Activated CD4-positive, CD25-positive, alpha-beta regulatory T cell (primary cell): ENCODE measurements at regions not wholly inside any gene's neighbourhood (a gene's known extent, or its start where the extent isn't known, plus 50 kb on each side); places are given as distances from the start of the nearest gene placed in this dataset.

Experiments
- DNase-seq, 4 experiments: peaks; one replicate each; lab custom pipeline; 2025; lab: John Stamatoyannopoulos, UW

DNA sequence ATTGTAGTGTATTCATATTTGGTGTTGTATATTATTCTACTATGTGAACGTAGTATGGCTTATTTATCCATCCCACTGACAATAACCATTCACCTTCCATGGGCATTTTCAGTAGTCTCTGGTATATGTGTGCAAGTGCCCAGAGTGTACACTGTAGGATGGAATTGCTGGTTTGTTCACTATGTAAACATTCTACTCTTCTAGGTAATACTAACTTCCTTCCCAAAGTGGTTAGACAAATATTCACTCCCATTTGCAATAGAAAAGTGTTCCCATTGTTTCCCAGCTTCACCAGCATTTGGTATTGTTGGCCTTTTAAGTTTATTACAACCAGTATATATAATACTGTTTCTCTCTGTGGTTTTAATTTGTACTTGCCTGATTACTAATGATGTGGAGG, 153.7 kb downstream of the C7orf25 start:
- DNase-seq, result no peak

DNA sequence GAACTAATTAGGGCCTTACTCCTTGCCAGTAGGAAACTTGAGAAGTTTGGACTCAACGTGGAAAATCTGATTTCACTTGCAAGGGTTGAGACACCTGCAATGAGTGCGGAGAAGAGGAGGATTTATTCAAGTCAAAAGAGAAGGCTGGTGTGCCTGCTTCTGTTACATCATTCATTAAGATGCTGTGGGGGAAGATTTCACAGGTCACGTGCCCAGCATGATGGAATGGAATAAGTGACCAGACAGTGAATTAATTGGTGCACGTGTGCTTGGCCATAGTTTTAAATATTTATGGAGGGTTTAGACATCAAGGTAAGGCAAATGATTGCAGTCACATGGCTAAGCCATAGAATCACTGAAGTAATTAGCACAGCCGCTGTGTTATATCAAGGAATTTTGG, 155.0 kb downstream of the C7orf25 start:
- no peak for DNase-seq

DNA sequence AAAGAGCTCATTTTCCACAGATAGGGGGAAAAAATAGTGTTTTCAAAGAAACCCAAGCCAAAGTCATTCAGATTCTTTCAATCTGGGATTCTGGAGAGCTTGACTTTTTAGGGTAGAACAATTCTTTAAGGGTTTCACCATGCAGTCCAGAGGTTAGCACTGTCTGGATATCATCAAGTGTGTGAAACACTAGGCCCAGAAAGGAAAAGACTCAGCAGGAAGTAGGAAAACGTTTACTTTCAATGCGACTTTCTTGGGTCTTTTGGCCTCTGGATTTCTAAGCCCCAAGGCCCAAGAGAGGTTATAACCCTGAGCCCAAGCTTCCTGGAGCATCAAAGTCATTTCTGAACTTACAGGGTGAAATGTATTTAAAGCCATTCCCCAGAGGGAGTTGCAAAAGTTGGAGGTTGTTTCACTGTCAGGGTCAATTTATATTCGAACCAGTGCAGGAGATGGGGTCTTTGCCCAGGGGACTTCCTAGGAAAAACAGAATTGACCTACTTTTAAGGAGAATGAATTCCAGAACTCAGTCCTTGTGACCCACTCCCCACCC, 158.0 kb downstream of the C7orf25 start:
- no peak for DNase-seq

DNA sequence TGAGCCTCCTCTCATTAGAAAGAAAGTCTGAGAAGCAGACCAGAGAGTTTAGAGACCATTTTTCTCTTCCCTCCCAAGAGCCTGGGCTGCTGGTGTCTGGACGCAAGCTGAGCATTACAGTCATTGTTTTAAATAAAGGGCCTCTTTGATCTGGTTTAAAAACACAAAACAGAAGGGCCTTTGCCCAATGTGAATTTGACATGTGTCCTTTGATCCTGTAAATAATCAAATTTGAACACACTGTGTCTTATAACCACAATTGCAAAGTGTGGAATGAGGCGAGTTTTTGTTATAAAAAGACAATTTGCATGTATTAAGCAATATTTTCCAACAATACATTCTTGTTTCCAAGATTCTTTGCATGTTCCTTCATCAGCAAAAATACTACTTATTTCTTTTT, 158.5 kb downstream of the C7orf25 start:
- no peak for DNase-seq

DNA sequence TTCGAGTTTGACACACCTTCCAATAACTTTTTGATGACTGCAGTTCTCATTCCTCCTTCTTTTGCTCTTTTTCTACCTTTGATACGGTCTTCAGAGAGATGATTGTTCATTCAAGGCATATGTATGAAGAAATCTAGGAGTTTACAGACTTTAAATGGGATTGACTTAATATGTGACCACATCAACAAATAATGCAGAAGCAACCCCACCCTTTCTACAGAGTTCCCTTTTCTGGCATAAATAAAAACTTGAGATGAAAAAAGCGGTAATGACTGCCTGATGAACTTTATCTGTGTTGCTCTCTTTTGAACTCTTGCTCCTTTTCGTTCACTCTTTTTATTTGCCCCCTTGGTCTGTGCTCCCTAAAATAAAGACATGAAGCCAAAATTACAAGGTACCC, 161.7 kb downstream of the C7orf25 start:
- no peak for DNase-seq

DNA sequence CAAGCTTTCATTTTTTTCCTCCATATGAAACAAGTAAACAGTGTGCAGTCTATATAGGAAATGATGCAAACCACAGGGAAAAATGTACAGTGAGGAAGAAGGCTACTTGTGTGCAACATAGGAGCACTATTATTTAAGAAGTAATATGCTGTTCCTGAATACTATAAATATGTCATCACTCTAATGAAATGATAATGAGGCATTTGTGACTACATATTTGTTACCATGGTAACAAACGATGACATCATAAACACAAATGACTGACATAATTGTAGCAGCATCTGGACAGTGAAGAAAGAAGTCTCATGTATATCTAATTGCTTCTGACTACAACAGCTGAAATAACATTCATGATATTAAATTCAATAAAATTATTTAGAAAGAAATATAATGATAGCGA, 164.8 kb downstream of the C7orf25 start:
- no peak for DNase-seq

DNA sequence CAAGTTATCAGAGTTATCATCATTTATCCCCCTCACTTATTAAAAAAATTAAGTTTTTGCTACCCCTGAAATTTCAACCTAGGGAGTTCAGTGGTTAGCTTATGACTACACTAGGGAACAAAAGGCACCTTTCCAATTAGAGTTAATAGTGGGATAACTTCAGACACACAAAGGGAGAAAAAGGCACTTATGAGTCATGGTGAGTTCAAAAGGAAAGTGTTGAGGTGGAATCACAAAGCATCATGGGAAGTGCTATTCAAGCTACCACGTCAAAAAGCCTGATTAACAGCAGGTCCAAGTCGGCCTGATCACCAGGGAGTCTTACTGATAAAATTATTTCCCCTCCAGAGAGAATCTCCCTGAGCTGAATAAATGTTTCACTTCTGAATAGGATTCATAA, 165.7 kb downstream of the C7orf25 start:
- no peak for DNase-seq

DNA sequence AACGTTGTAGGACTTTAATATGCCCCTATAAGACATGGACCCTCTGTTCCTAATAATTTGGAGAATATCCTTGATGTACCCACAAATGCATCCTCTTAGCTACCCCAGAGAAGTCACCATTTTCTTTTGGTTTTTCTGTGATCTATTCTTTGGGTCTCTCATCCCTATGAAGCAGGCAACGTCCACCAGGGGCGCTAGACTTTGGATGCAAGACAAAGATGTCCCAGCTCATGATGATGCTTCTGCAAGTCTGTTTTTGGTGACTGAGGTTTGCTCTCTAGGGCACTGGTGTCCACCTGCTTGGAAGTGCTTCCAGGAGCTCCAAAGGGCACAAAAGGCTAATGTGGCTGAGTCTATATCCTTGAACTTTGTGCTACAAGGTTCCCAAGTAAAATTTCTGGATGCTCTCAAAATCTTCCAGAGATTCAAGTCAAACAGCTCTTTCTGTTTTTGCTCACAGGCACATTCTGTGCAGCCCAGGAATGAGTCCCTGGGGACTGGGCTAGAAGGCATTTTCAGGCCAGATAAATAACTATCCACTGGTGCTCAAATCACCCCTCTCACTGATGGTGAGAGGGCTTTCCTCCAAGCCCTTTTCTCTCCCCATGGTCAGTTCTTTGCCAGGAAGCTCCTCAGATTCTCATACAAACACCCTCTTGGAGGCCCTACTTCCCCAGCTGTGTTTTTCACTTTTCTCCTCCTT, 166.4 kb downstream of the C7orf25 start:
- DNase-seq, result peak in 1 of 4 experiments; percentile 7

DNA sequence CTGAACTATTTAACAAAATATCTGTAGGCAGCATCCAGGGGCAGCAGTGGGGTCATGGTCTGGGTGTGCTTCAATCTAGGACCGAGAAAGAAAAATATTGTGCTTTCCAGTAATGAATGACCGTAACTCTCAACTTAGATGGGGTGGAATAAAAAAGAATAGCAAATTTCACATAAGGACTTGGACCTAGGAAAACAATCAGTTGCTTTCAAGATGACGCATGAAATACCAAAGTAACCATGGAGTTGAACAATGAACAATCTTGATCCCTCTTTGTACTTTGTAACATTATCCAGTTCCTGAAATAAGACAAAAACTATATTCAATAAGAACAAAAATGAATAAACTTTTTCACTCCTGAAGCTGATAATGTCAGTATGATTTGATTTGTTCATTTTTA, 167.1 kb downstream of the C7orf25 start:
- no peak for DNase-seq

DNA sequence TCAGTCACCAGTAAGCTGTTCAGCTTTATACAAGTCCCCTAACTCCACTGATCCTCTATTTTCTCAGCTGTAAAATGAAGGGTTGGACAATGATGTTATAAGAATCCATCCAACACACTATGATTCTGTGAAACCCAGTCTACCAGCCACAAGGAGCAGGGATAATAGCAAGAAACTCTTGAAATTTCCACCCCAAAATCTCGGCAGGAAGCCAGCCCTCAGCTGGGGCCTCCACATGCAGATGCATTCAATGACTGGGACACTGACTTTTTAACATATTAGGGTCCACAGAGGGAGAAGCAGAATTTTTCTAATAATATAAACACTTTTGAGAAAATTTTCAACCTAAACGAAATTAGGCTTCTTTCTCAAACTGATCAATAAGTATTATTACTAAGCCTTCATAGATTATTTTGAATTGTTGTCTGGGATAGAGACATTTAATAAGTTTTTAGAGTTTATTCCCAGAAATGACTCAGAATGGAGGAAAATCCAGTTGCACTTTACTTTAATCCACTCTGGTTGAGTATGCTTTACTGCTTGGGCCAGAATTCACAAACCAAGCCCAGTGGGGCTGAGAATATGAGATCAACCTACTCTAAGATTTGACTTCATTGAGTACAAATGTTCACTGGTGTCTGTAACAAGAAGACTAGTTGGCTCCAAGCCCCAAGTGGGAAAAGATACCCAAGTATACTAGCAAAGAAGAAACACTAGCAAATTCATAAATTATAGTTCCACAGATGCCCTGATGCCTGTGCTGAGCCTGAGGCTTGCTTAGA, 168.6 kb downstream of the C7orf25 start:
- DNase-seq, result no peak

DNA sequence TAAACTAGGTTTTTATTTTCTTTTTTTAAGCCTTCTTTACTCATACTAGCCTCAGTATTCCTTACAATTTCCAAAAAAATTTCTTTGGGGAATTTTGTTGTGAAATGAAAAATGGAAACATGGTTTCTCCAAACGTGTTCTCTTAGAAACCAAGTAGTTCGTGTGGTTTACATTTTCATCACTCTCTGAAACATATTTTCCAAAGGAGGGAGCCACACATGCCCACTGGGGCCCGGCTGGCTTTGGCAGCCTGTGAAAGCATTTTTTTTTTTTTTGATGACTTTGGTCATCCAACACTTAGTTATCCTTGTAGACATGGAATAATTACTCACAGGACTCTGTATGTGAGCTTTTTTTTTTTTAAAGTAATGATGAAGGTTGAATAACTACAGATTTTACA, 169.6 kb downstream of the C7orf25 start:
- DNase-seq, result no peak

DNA sequence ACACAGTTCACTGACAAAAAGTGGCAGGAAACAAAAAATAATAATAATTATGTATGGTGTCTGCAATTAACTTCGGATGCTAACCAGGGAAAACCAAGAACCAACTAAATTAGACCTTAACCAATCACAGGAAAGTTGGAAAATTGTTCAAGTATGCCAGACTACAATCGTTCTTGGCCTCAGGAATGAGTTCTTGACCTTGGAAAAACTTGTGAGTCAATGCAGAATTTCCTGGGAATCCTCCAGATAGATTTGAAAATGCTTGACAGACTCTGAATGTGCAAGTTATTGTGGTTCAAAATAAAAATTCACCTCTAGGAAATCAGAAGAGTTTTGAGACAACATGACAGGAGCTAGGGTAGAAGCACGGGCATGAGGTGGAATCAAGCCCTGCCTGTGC, 171.5 kb downstream of the C7orf25 start:
- no peak for DNase-seq

DNA sequence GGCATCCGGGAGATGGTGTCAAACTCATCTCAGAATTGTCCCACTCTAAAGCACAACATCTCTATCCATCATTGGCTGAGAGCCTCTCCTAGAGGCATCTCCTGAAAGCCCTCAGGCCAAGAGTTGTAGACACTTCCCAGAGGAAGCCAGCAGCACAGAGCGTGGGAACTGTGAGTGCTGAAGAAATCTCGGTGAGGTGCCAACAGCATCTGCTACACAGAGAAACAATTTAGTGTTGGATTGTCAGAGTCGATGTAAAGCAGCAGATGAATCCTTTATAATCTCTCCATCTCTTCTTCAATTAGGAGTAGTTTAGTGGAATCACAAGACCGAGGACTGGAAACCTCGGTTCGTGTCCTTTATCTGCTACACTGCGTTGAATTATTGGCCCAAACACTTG, 172.2 kb downstream of the C7orf25 start:
- DNase-seq, result no peak

DNA sequence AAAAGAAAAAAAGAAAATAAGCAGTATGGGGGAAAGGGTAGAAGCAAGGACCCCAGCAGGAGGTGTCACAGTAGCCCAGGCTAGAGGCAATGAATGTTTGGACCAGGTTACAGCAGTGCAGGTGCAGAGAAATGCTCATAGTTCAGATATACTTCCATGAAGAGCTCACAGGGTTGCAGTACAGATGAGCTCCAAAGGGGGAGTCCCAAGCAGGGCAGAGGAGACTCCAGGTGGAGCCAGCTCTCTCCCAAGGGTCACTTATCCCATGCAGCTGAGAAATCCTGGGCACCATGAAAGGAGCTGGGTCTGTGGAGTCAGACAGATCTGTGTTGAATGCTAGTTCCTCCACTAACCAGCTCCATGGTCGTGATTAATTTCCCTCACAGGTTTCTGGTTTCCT, 174.9 kb downstream of the C7orf25 start:
- DNase-seq, result no peak

DNA sequence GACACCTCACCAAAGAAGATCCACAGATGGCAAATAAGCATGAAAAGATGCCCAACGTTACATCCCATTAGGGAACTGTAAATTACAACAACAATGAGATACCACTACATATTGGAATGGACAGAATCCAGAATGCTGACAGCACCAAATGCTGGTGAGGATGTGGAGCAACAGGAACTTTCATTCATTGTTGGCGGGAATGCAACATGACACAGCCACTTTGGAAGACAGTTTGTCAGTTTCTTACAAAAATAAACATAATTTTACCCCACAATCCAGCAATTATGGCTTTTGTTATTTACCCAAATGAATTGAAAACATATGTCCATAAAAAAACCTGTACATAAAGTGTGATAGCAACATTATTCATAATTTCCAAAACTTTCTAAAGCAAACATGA, 176.8 kb downstream of the C7orf25 start:
- DNase-seq, result no peak

DNA sequence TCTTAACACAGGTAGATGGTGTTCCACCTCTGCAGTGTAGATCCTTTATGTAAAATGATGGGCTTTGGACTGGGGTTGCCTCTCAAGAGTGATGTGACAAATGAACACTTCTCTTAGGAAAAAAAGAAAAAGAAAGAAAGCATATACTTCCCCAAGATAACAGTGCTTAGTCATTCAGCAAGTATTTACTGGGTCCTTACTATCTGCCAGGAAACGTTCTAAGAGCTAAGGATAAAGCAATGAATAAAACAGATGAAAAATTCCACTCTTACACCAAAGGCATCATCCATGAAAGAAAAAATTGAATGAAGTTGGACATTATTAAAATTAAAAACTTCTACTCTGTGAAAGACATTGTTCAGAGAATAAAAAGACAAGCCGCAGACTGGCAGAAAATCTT, 177.3 kb downstream of the C7orf25 start:
- no peak for DNase-seq

DNA sequence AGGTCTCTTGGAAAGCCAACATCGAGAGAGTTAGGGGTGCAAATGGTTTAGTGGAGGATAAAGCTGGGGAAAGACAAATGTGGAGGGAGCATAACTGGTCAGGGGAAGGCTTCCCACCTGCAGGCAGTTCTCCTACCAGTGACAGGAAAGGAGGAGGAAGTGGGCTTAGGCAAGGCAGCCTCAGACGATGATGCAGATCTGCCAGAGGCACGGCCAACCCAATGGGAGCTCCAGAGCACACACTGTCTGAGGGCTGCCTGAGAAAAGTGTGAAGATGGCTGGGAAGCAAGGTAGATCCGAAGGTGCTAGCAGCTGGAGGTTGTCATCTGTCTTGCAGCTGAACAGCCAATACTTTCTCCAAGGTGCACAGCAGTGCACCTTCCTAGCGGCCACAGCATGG, 178.8 kb downstream of the C7orf25 start:
- DNase-seq, result no peak

DNA sequence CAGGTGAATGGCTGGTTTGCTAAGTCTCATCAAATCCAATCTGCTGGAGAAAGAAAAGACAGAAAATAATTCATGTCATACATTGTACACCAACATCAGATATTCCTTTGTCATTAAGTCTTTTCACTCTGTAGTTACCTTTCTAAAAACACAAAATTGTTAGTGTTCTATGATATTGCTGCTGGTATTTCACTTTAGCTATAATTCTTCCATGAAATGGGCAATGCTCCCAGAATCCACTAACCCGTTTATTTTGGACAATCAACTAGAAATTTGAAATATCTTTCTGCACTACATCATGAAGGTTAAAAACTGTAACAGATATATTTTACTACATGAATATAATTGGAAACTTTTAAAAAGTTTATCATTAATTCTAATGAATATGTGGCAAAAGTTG, 181.3 kb downstream of the C7orf25 start:
- DNase-seq, result no peak

DNA sequence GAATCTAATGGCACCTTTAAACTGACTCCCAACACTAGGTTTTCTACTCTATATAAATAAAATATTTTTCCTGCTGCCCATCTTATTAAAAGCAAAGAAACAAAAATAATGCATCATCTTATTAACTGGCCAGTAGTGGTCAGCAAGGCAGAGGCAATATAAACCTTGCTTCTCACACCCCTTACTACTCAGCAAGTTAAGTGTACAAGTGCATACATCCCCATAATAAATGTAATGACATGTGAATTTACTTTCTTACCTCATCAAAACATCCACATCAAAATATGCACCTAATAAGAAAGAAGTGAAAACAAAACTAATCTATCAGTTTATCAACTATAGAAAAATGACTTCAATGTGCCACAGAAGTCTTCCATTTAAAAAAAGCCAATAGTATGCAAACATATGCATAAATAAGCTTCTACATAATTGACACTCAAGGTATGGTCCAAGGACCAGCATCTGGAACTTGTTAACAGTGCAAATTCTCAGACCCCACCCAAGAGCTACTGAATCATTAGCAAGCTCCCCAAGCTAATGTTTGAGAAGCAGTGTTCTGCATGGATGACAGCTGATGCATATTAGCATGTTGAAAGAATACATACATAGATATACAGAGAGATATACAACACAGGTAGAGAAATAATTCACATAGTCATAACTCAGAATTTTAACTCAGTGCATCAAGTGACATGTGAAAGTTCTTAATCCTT, 182.7 kb downstream of the C7orf25 start:
- no peak for DNase-seq

DNA sequence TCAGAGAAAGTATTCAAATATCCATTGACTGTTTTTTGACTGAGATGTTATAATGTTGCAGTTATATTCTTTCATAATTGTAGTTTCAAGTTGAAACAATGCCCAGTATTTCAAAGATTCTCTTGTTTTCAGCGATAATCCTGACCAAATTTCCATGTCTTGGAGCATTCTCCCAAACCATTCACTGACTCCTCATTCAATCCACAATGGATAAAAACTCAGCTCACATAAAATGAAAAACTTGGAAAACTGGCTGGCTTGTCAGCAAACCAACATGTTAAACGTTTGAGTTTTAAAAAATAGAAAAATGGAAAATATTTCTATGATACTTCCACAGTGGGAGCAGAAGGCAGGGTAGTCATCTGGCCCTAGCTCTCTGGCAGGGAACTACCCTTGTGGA, 184.4 kb downstream of the C7orf25 start:
- DNase-seq, result no peak

DNA sequence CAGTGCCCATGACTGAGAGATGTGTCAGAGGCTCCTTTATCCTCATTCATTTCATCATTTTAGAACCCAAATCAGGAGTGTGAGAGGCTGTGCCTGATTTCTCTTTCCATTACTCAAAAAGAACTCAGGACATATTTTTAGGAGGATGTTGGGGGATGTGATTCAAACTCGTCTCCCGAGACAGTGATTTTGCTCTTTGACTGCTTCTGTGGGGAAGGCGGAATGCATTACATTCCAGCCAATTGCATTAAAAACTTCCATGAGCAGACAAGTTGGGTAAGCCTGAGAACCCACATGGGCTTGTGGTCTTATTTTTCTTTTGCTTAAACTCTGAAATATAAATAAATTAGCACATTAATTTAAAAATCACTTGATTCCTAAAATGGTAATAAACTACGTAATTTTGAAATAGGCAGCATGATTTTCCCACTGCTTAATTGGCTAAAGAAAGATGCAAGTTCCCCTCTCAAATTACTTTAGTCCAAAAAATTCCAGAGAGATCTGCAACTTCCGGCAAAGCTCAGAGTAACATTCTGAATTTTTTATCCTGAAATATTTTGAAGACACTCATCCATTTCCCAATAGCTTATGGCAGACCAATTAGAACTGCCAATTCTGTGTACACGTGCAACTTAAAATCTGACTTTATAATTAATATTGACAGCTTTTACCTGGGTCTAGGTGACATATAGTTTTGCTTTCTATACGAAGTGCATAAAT, 185.6 kb downstream of the C7orf25 start:
- DNase-seq, result no peak

DNA sequence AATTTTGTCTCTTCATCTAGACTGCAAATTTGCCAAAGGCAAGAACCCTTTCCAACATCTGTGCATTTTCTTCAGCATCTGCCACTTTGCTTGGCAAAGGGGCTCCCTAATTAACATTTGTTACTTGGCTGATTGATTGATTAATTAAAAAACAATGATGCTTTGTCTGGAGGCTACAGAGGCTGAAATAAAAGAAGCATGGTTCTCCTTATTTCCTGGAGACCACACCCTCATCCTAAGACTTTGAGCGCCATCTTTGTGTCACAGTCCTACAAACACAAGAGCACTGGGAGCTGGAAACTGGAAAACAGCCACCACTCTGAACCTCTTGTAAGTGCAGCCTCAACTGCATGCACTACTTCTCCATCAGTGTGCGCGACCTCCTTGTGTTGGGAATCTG, 189.2 kb downstream of the C7orf25 start:
- DNase-seq, result no peak
